Activated naive CD4-positive, alpha-beta T cell treated with Interleukin-2 at 50 U/mL for 16 hours (primary cell): ENCODE measurements at regions not wholly inside any gene's neighbourhood (a gene's known extent, or its start where the extent isn't known, plus 50 kb on each side); places are given as distances from the start of the nearest gene placed in this dataset.
"Not testable (repeated sequence)": the region's sequence is repeated elsewhere in the genome, so short reads cannot be mapped to it uniquely, and the experiment has no call there.

ENCODE experiments used
- DNase-seq: peaks from one replicate; pipeline ENCODE4 v3.0.0-alpha.2; 2020

- DNase-seq, result no peak
These were observed 53.1 kb downstream of the GGTLC2 start for GRCh38 chr22:22697377-22698117.

- DNase-seq, result no peak
These were observed 53.9 kb downstream of the GGTLC2 start for GRCh38 chr22:22698263-22698750.

- DNase-seq, result no peak
These were observed 56.2 kb downstream of the GGTLC2 start for GRCh38 chr22:22700631-22701030.

- DNase-seq, result not testable (repeated sequence)
These were observed 57.1 kb downstream of the GGTLC2 start for GRCh38 chr22:22701557-22701956.

GRCh38 chr22:22702237-22703202 lies 58.1 kb downstream of the GGTLC2 start:
- DNase-seq, result no peak

GRCh38 chr22:22703203-22703570 lies 58.8 kb downstream of the GGTLC2 start:
- DNase-seq, result no peak

GRCh38 chr22:22703715-22704114 lies 59.3 kb downstream of the GGTLC2 start:
- no peak for DNase-seq

GRCh38 chr22:22704156-22704946 lies 59.9 kb downstream of the GGTLC2 start:
- no peak for DNase-seq

- no peak for DNase-seq
These were observed 61.1 kb downstream of the GGTLC2 start for GRCh38 chr22:22705328-22706100.

- DNase-seq, result no peak
These were observed 62.0 kb downstream of the GGTLC2 start for GRCh38 chr22:22706253-22706915.

GRCh38 chr22:22709719-22710445 lies 65.5 kb downstream of the GGTLC2 start:
- no peak for DNase-seq

GRCh38 chr22:22710719-22711531 lies 66.5 kb downstream of the GGTLC2 start:
- peak; percentile 79 for DNase-seq

GRCh38 chr22:22711532-22711913 lies 67.1 kb downstream of the GGTLC2 start:
- DNase-seq, result no peak

GRCh38 chr22:22712092-22712658 lies 67.8 kb downstream of the GGTLC2 start:
- no peak for DNase-seq

GRCh38 chr22:22712666-22713365 lies 68.4 kb downstream of the GGTLC2 start:
- no peak for DNase-seq

- DNase-seq, result no peak
These were observed 69.0 kb downstream of the GGTLC2 start for GRCh38 chr22:22713416-22713815.

GRCh38 chr22:22714600-22715335 lies 70.4 kb downstream of the GGTLC2 start:
- no peak for DNase-seq

- DNase-seq, result no peak
These were observed 71.8 kb downstream of the GGTLC2 start for GRCh38 chr22:22716136-22716665.
